ENCODE measurements at regions not wholly inside any gene's neighbourhood (a gene's known extent, or its start where the extent isn't known, plus 50 kb on each side); places are given as distances from the start of the nearest gene placed in this dataset.
A peak's percentile ranks its signal among the peaks of the same experiment; 100 is the strongest.

- H3K4me3 Mint-ChIP-seq = no peak overlapping the region
- TF ChIP-seq, protein P1, sequence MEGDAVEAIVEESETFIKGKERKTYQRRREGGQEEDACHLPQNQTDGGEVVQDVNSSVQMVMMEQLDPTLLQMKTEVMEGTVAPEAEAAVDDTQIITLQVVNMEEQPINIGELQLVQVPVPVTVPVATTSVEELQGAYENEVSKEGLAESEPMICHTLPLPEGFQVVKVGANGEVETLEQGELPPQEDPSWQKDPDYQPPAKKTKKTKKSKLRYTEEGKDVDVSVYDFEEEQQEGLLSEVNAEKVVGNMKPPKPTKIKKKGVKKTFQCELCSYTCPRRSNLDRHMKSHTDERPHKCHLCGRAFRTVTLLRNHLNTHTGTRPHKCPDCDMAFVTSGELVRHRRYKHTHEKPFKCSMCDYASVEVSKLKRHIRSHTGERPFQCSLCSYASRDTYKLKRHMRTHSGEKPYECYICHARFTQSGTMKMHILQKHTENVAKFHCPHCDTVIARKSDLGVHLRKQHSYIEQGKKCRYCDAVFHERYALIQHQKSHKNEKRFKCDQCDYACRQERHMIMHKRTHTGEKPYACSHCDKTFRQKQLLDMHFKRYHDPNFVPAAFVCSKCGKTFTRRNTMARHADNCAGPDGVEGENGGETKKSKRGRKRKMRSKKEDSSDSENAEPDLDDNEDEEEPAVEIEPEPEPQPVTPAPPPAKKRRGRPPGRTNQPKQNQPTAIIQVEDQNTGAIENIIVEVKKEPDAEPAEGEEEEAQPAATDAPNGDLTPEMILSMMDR (conservative IDR thresholded peaks at IDR 0.05) = no peak
- no peak for DNase-seq (ENCODE audit: extremely low spot score, unreplicated experiment)
- H3K4me1 Mint-ChIP-seq (ENCODE audit: unreplicated experiment) = peaks cover 4% of the 10 kb centered on the region
- no peaks in the 10 kb centered on the region for H3K27me3 Mint-ChIP-seq
- H3K36me3 Mint-ChIP-seq = no peaks in the 10 kb centered on the region
- no peaks in the 10 kb centered on the region for H3K9me3 Mint-ChIP-seq
- H3K27ac Mint-ChIP-seq = no peak overlapping the region
Measured at GRCh38 chr2:209321076-209321475, 102.8 kb upstream of the MAP2 start.

DNA sequence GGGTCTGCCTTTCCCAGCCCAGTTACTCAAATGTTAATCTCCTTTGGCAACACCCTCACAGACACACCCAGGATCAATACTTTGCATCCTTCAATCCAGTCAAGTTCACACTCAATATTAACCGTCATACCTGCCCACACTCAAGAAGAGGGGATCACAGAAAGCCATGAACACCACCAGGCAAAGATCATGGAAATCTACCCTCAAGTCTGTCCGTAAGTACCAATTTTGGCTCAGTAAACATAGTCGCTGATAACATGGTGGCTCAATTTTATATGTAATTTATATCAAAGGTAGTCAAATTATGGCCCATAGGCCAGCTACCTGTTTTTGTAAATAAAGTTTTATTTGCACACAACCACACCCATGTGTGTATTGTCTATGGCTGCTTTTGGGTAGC, 102.3 kb upstream of the MAP2 start:
- Mint-ChIP-seq H3K27me3 (no peaks in the 10 kb centered on the region), H3K4me1 (ENCODE audit: unreplicated experiment) (peaks cover 4% of the 10 kb centered on the region), H3K27ac (no peak overlapping the region), H3K36me3 (no peaks in the 10 kb centered on the region), H3K9me3 (no peaks in the 10 kb centered on the region), H3K4me3 (no peak overlapping the region)
- TF ChIP-seq, protein P1 (conservative IDR thresholded peaks at IDR 0.05) = no peak
- DNase-seq (ENCODE audit: extremely low spot score, unreplicated experiment) = no peak

- Mint-ChIP-seq H3K27ac (no peak overlapping the region), H3K27me3 (no peaks in the 10 kb centered on the region), H3K9me3 (no peaks in the 10 kb centered on the region), H3K36me3 (no peaks in the 10 kb centered on the region), H3K4me3 (no peak overlapping the region), H3K4me1 (ENCODE audit: unreplicated experiment) (peaks cover 4% of the 10 kb centered on the region)
- TF ChIP-seq, protein P1 (conservative IDR thresholded peaks at IDR 0.05) = peak; percentile 52
- no peak for DNase-seq (ENCODE audit: extremely low spot score, unreplicated experiment)
Measured at GRCh38 chr2:209322041-209322440, 101.8 kb upstream of the MAP2 start.

- Mint-ChIP-seq H3K36me3 (no peaks in the 10 kb centered on the region), H3K4me1 (ENCODE audit: unreplicated experiment) (peaks cover 4% of the 10 kb centered on the region), H3K27me3 (no peaks in the 10 kb centered on the region), H3K4me3 (no peak overlapping the region), H3K27ac (no peak overlapping the region), H3K9me3 (no peaks in the 10 kb centered on the region)
- TF ChIP-seq, protein P1 (conservative IDR thresholded peaks at IDR 0.05) = no peak
- DNase-seq (ENCODE audit: extremely low spot score, unreplicated experiment) = no peak
Measured at GRCh38 chr2:209322905-209323512, 100.8 kb upstream of the MAP2 start.

- Mint-ChIP-seq H3K9me3 (no peaks in the 10 kb centered on the region), H3K4me3 (no peak overlapping the region), H3K27ac (no peak overlapping the region), H3K4me1 (ENCODE audit: unreplicated experiment) (peaks cover 4% of the 10 kb centered on the region), H3K27me3 (no peaks in the 10 kb centered on the region), H3K36me3 (no peaks in the 10 kb centered on the region)
- DNase-seq (ENCODE audit: extremely low spot score, unreplicated experiment) = no peak
- TF ChIP-seq, protein P1 (conservative IDR thresholded peaks at IDR 0.05) = no peak
Measured at GRCh38 chr2:209323738-209324137, 100.1 kb upstream of the MAP2 start.

- no peaks in the 10 kb centered on the region for H3K36me3 Mint-ChIP-seq
- H3K27ac Mint-ChIP-seq = no peak overlapping the region
- DNase-seq (ENCODE audit: extremely low spot score, unreplicated experiment) = no peak
- no peak overlapping the region for H3K4me3 Mint-ChIP-seq
- TF ChIP-seq, protein P1 (conservative IDR thresholded peaks at IDR 0.05) = no peak
- H3K9me3 Mint-ChIP-seq = no peaks in the 10 kb centered on the region
- peaks cover 4% of the 10 kb centered on the region for H3K4me1 Mint-ChIP-seq (ENCODE audit: unreplicated experiment)
- H3K27me3 Mint-ChIP-seq = no peaks in the 10 kb centered on the region
Measured at GRCh38 chr2:209324281-209324680, 99.6 kb upstream of the MAP2 start.
